ENCODE measurements at regions not wholly inside any gene's neighbourhood (a gene's known extent, or its start where the extent isn't known, plus 50 kb on each side); places are given as distances from the start of the nearest gene placed in this dataset.

DNA sequence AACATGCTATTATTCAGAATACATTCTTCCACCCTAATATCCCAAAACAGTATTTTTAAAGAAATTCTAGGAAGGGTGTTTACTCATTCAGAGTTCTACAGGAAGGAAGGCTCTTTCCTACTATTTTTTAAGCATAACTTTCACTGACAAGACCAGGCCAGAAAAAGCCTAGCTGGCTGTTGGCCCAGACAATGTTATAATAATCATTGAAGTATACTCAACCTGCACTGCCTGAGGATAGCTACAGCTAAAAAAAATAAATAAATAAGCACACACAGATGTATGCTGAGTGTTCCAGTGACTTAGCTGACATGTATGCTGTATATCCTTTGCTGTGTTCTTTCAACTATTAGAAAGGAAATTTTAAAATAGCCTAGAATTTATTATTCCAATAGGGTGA lies 145.8 kb upstream of the SPRY1 start:
- TF ChIP-seq, protein P1, sequence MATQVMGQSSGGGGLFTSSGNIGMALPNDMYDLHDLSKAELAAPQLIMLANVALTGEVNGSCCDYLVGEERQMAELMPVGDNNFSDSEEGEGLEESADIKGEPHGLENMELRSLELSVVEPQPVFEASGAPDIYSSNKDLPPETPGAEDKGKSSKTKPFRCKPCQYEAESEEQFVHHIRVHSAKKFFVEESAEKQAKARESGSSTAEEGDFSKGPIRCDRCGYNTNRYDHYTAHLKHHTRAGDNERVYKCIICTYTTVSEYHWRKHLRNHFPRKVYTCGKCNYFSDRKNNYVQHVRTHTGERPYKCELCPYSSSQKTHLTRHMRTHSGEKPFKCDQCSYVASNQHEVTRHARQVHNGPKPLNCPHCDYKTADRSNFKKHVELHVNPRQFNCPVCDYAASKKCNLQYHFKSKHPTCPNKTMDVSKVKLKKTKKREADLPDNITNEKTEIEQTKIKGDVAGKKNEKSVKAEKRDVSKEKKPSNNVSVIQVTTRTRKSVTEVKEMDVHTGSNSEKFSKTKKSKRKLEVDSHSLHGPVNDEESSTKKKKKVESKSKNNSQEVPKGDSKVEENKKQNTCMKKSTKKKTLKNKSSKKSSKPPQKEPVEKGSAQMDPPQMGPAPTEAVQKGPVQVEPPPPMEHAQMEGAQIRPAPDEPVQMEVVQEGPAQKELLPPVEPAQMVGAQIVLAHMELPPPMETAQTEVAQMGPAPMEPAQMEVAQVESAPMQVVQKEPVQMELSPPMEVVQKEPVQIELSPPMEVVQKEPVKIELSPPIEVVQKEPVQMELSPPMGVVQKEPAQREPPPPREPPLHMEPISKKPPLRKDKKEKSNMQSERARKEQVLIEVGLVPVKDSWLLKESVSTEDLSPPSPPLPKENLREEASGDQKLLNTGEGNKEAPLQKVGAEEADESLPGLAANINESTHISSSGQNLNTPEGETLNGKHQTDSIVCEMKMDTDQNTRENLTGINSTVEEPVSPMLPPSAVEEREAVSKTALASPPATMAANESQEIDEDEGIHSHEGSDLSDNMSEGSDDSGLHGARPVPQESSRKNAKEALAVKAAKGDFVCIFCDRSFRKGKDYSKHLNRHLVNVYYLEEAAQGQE (IDR thresholded peaks at IDR 0.05; ENCODE audit: low read depth) = no peak
- TF ChIP-seq YY1 (IDR thresholded peaks at IDR 0.05; ENCODE audit: low read depth) (no peak), TAF1 (IDR thresholded peaks at IDR 0.05; ENCODE audit: low read depth) (no peak)
